ENCODE measurements at regions not wholly inside any gene's neighbourhood (a gene's known extent, or its start where the extent isn't known, plus 50 kb on each side); places are given as distances from the start of the nearest gene placed in this dataset.

- Histone ChIP-seq H3F3A (ENCODE audit: low read depth) (no peaks in the 10 kb centered on the region), H3K4me2 (ENCODE audit: low read depth, low read length, poor library complexity, severe bottlenecking) (no peak overlapping the region), H3K9ac (ENCODE audit: low read depth, low read length, poor library complexity, severe bottlenecking) (no peak overlapping the region), H3K4me1 (ENCODE audit: insufficient read depth, low read length, poor library complexity, severe bottlenecking) (no peaks in the 10 kb centered on the region), H3K4me3 (ENCODE audit: low read length, poor library complexity, severe bottlenecking) (no peak overlapping the region), H3K9me2 (replicated peaks; ENCODE audit: low read depth, low read length) (no peaks in the 10 kb centered on the region), H3K36me3 (ENCODE audit: insufficient read depth, low read length) (no peaks in the 10 kb centered on the region), H2AFZ (ENCODE audit: low read length) (no peak overlapping the region), H3K9me3 (ENCODE audit: insufficient read depth, low read depth, low read length) (no peaks in the 10 kb centered on the region), H3K27me3 (ENCODE audit: insufficient read depth, low read length, poor library complexity, severe bottlenecking) (no peaks in the 10 kb centered on the region), H4K20me1 (ENCODE audit: insufficient read depth, low read length, poor library complexity, severe bottlenecking) (no peaks in the 10 kb centered on the region), H3K79me2 (ENCODE audit: insufficient read depth, low read length) (no peaks in the 10 kb centered on the region)
- TF ChIP-seq CTCF (conservative IDR thresholded peaks at IDR 0.05; ENCODE audit: low read length) (no peak), EZH2phosphoT487 (IDR thresholded peaks at IDR 0.05; ENCODE audit: borderline replicate concordance) (no peak)
Measured at GRCh38 chr9:29044959-29045358, 1471.7 kb upstream of the C9orf72 start.

GRCh38 chr9:29060041-29060440 lies 1486.8 kb upstream of the C9orf72 start:
- Histone ChIP-seq H3K4me1 (ENCODE audit: insufficient read depth, low read length, poor library complexity, severe bottlenecking) (no peaks in the 10 kb centered on the region), H3K79me2 (ENCODE audit: insufficient read depth, low read length) (no peaks in the 10 kb centered on the region), H3K36me3 (ENCODE audit: insufficient read depth, low read length) (no peaks in the 10 kb centered on the region), H3K9me3 (ENCODE audit: insufficient read depth, low read depth, low read length) (no peaks in the 10 kb centered on the region), H3K4me3 (ENCODE audit: low read length, poor library complexity, severe bottlenecking) (no peak overlapping the region), H2AFZ (ENCODE audit: low read length) (no peak overlapping the region), H3K9ac (ENCODE audit: low read depth, low read length, poor library complexity, severe bottlenecking) (no peak overlapping the region), H3F3A (ENCODE audit: low read depth) (no peaks in the 10 kb centered on the region), H4K20me1 (ENCODE audit: insufficient read depth, low read length, poor library complexity, severe bottlenecking) (no peaks in the 10 kb centered on the region), H3K9me2 (replicated peaks; ENCODE audit: low read depth, low read length) (no peaks in the 10 kb centered on the region), H3K27me3 (ENCODE audit: insufficient read depth, low read length, poor library complexity, severe bottlenecking) (peaks cover 12% of the 10 kb centered on the region), H3K4me2 (ENCODE audit: low read depth, low read length, poor library complexity, severe bottlenecking) (no peak overlapping the region)
- no peak for TF ChIP-seq CTCF (conservative IDR thresholded peaks at IDR 0.05; ENCODE audit: low read length)
- TF ChIP-seq EZH2phosphoT487 (IDR thresholded peaks at IDR 0.05; ENCODE audit: borderline replicate concordance) = no peak

- H3F3A ChIP-seq (ENCODE audit: low read depth) = no peaks in the 10 kb centered on the region
- H3K9me3 ChIP-seq (ENCODE audit: insufficient read depth, low read depth, low read length) = no peaks in the 10 kb centered on the region
- H4K20me1 ChIP-seq (ENCODE audit: insufficient read depth, low read length, poor library complexity, severe bottlenecking) = no peaks in the 10 kb centered on the region
- no peak for TF ChIP-seq EZH2phosphoT487 (IDR thresholded peaks at IDR 0.05; ENCODE audit: borderline replicate concordance)
- no peak for TF ChIP-seq CTCF (conservative IDR thresholded peaks at IDR 0.05; ENCODE audit: low read length)
- no peaks in the 10 kb centered on the region for H3K4me1 ChIP-seq (ENCODE audit: insufficient read depth, low read length, poor library complexity, severe bottlenecking)
- no peak overlapping the region for H3K9ac ChIP-seq (ENCODE audit: low read depth, low read length, poor library complexity, severe bottlenecking)
- no peaks in the 10 kb centered on the region for H3K9me2 ChIP-seq (replicated peaks; ENCODE audit: low read depth, low read length)
- H3K36me3 ChIP-seq (ENCODE audit: insufficient read depth, low read length) = no peaks in the 10 kb centered on the region
- H3K4me2 ChIP-seq (ENCODE audit: low read depth, low read length, poor library complexity, severe bottlenecking) = no peak overlapping the region
- H3K4me3 ChIP-seq (ENCODE audit: low read length, poor library complexity, severe bottlenecking) = no peak overlapping the region
- H3K79me2 ChIP-seq (ENCODE audit: insufficient read depth, low read length) = no peaks in the 10 kb centered on the region
- H2AFZ ChIP-seq (ENCODE audit: low read length) = no peak overlapping the region
- H3K27me3 ChIP-seq (ENCODE audit: insufficient read depth, low read length, poor library complexity, severe bottlenecking) = peaks cover 12% of the 10 kb centered on the region
Measured at GRCh38 chr9:29062446-29062845, 1489.2 kb upstream of the C9orf72 start.

Data from Loucy (cell line).